Colonic mucosa (tissue), 4 donors: ENCODE measurements at regions not wholly inside any gene's neighbourhood (a gene's known extent, or its start where the extent isn't known, plus 50 kb on each side); places are given as distances from the start of the nearest gene placed in this dataset.
A peak's percentile ranks its signal among the peaks of the same experiment; 100 is the strongest.

Source experiments
- DNase-seq: peaks from one replicate; pipeline ENCODE4 v3.0.0-alpha.2; 2020
- H3K27ac ChIP-seq: fragments of 200-600 bp; one replicate; pipeline ENCODE4 v1.8.0; 2021
- H3K27me3 ChIP-seq: fragments of 200-600 bp; one replicate; pipeline ENCODE4 v1.8.0; 2021
- H3K36me3 ChIP-seq: fragments of 200-600 bp; one replicate; pipeline ENCODE4 v1.8.0; 2021
- H3K4me1 ChIP-seq: fragments of 200-600 bp; one replicate; pipeline ENCODE4 v1.8.0; 2021; ENCODE audit warnings: mild to moderate bottlenecking
- H3K4me3 ChIP-seq: fragments of 200-600 bp; one replicate; pipeline ENCODE4 v1.8.0; 2021
- H3K9ac ChIP-seq, 2 donors: one replicate each; pipeline ENCODE4 v1.7.0; 2013; ENCODE audit warnings: control low read depth in 2 of 2, low read depth in 2 of 2, low read length in 2 of 2
- H3K9me3 ChIP-seq: fragments of 200-600 bp; one replicate; pipeline ENCODE4 v1.8.0; 2021
- intact Hi-C: fragments of 100-400 bp; cut with DNase I; formaldehyde crosslinking; loops from one replicate; pipeline ENCODE4 v1.14.1; 2022
- TF ChIP-seq, protein P1 (sequence below): fragments of 200-600 bp; IDR thresholded peaks from one replicate; pipeline ENCODE4 v1.8.0; 2022; ENCODE audit warnings: antibody characterized with exemption, mild to moderate bottlenecking
- donor health status: healthy.
- donor health status: DM: no; HTN: no; CAD: no.
- donor health status: DM: no; HTN: no; CAD: no.

DNA sequence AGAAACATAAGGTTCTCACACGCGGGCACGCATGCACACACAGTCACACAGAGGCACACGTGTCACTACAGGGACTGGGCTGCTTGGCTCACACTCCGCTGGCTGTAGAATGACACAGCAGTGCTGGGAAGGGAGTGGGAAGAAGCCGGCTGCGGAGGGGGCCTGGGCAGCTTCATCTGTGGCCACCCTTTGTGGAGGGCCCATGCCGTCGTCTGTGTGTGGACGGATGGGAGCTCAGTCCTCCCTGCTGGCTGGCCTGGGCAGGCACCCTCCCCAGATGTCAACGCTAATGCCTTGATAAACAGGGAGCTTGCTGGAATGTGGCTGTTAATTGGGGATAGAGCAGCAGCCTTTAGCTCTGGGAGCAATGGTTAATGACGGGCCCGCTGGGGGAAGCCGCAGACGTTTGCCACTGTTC lies 621.1 kb downstream of the BCOR start:
- Histone ChIP-seq H3K4me1 (no peaks in the 10 kb centered on the region), H3K4me3 (no peak overlapping the region), H3K27ac (no peak overlapping the region), H3K27me3 (no peaks in the 10 kb centered on the region), H3K9me3 (no peaks in the 10 kb centered on the region), H3K36me3 (no peaks in the 10 kb centered on the region), H3K9ac (no peak overlapping the region)
- TF ChIP-seq, protein P1, sequence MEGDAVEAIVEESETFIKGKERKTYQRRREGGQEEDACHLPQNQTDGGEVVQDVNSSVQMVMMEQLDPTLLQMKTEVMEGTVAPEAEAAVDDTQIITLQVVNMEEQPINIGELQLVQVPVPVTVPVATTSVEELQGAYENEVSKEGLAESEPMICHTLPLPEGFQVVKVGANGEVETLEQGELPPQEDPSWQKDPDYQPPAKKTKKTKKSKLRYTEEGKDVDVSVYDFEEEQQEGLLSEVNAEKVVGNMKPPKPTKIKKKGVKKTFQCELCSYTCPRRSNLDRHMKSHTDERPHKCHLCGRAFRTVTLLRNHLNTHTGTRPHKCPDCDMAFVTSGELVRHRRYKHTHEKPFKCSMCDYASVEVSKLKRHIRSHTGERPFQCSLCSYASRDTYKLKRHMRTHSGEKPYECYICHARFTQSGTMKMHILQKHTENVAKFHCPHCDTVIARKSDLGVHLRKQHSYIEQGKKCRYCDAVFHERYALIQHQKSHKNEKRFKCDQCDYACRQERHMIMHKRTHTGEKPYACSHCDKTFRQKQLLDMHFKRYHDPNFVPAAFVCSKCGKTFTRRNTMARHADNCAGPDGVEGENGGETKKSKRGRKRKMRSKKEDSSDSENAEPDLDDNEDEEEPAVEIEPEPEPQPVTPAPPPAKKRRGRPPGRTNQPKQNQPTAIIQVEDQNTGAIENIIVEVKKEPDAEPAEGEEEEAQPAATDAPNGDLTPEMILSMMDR: no peak
- no peak for DNase-seq
- intact Hi-C loops: no loop called here

DNA sequence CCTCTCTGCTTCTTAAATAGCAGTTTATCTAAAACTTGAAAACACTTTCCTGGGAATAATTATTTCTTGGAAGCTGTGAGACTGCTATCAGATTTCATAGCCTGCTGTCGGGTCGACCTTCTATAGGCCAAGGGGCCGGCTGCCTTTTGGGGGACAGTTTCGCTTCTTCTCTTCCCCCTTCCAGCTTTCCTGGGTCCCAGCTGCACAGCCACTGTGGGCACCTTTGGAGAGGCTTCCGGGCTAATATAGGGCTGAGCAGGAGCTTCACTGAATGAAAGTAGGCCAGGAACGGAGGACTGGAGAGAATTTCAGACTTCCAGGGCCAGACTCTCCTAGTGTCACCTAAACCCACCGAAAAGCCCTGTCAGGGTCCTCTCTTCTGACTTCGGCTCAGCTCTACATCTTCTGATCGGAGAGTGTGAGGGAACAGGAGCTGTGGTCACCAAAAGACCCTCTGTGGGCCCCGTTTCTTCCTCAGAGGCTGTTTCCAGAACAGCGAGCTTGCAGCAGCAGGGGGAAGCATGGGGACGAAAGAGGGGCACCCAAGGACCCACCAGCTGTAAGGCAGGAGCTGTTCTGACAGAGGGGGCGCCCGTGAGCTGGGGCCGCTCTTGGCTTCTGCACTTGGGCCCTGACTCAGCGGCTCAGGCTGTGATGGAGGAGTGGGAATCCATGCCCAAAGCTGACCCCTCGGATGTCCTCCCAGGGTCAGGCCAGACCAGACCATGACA lies 620.6 kb downstream of the BCOR start:
- no peaks in the 10 kb centered on the region for H3K4me1 ChIP-seq
- H3K36me3 ChIP-seq: no peaks in the 10 kb centered on the region
- no peak overlapping the region for H3K27ac ChIP-seq
- no peak overlapping the region for H3K9ac ChIP-seq
- no peak for DNase-seq
- no peaks in the 10 kb centered on the region for H3K27me3 ChIP-seq
- intact Hi-C loops: no loop called here
- TF ChIP-seq, protein P1: no peak
- no peaks in the 10 kb centered on the region for H3K9me3 ChIP-seq
- no peak overlapping the region for H3K4me3 ChIP-seq

DNA sequence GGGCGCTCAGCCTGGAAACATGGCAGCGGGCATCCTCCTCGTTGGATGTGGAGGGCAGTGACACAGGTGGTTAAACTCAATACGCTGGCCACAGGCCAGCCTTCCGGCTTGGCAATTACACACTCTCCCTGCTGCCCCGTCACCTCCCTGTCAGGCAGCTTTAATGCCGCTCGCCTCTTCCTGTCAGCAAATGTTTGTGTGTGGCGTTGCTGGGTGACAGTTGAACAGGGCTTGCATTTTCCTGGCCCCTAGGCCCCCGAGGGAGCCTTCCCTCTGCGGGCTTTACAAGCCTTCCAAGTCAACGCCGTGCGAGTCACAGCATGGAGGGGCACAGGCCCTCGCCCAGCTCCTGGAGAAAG lies 620.0 kb downstream of the BCOR start:
- Histone ChIP-seq H3K27me3 (no peaks in the 10 kb centered on the region), H3K4me3 (no peak overlapping the region), H3K9ac (no peak overlapping the region), H3K4me1 (no peaks in the 10 kb centered on the region), H3K27ac (no peak overlapping the region), H3K36me3 (no peaks in the 10 kb centered on the region), H3K9me3 (no peaks in the 10 kb centered on the region)
- TF ChIP-seq, protein P1: no peak
- intact Hi-C loops: no loop called here
- peak; percentile 22 for DNase-seq

DNA sequence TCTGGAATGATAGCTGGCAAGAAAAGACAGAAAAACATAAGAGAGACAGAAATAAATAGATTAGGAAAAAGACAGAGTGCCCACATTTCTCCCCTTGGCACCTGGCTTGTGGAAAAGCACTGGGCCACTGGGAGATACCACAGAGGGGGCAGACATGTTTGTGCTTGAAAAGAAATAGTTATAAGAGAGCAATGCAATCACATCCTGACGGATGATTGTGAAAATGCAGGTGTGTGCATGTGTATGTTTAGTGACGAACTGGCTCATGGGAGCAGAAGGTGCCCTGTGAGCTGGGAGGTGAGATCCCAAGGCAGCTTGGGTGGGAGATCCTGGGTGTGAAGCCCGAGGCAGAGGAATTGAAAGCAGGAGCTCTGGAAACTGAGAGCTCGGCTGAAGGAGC lies 617.9 kb downstream of the BCOR start:
- Histone ChIP-seq H3K4me3 (no peak overlapping the region), H3K27me3 (no peaks in the 10 kb centered on the region), H3K9ac (no peak overlapping the region), H3K9me3 (no peaks in the 10 kb centered on the region), H3K36me3 (no peaks in the 10 kb centered on the region), H3K27ac (no peak overlapping the region), H3K4me1 (no peaks in the 10 kb centered on the region)
- DNase-seq: no peak
- TF ChIP-seq, protein P1: no peak
- intact Hi-C loops: no loop called here

DNA sequence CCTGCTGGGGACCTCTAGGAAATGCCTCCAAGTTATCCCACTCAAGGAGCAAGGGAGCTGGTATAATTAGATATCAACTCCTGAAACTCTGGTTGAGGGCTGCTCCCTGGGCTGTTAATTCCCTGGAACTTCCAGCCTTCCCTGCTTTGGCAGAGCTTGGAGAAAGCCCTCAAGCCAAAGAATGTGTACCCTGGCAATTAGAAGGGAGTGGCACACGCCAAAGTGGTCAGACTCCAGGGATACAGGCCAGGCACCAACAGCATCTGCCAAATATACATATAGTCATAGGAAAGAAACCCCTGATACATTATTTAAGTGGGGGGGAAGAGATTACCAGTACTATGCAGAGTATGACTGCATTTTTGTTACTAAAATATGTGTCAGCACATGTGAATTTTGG lies 616.8 kb downstream of the BCOR start:
- Histone ChIP-seq H3K4me1 (no peaks in the 10 kb centered on the region), H3K9me3 (no peaks in the 10 kb centered on the region), H3K27ac (no peak overlapping the region), H3K36me3 (no peaks in the 10 kb centered on the region), H3K27me3 (no peaks in the 10 kb centered on the region), H3K9ac (no peak overlapping the region), H3K4me3 (no peak overlapping the region)
- TF ChIP-seq, protein P1: no peak
- intact Hi-C loops: no loop called here
- DNase-seq: no peak
